Nephron progenitor cell (in vitro differentiated cells): ENCODE measurements at regions not wholly inside any gene's neighbourhood (a gene's known extent, or its start where the extent isn't known, plus 50 kb on each side); places are given as distances from the start of the nearest gene placed in this dataset.
"Not testable (repeated sequence)": the region's sequence is repeated elsewhere in the genome, so short reads cannot be mapped to it uniquely, and the experiment has no call there.

Experiments
- DNase-seq: peaks from one replicate; pipeline ENCODE4 v3.0.0; 2021
- H3K27ac Mint-ChIP-seq: 2 replicates; pipeline ENCODE4 v1.8.0; 2021; ENCODE audit warnings: mild to moderate bottlenecking, moderate library complexity, mixed read lengths
- H3K27me3 Mint-ChIP-seq: 2 replicates; pipeline ENCODE4 v1.8.0; 2021; ENCODE audit warnings: mild to moderate bottlenecking, low read depth, mixed read lengths; ENCODE audit not compliant: poor library complexity
- H3K36me3 Mint-ChIP-seq: 2 replicates; pipeline ENCODE4 v1.8.0; 2021; ENCODE audit warnings: low read depth, mixed read lengths
- H3K4me1 Mint-ChIP-seq: 2 replicates; pipeline ENCODE4 v1.8.0; 2021; ENCODE audit warnings: mixed read lengths
- H3K4me3 Mint-ChIP-seq: 2 replicates; pipeline ENCODE4 v1.8.0; 2021; ENCODE audit warnings: mild to moderate bottlenecking, moderate library complexity, mixed read lengths
- H3K9me3 Mint-ChIP-seq: 2 replicates; pipeline ENCODE4 v1.8.0; 2021; ENCODE audit warnings: mild to moderate bottlenecking, moderate library complexity, mixed read lengths
- TF ChIP-seq, protein P1 (sequence below): fragments of 200-600 bp; sonication (generic); IDR thresholded peaks from 2 replicates; pipeline ENCODE4 v1.5.0; 2021; ENCODE audit warnings: antibody characterized with exemption

DNA sequence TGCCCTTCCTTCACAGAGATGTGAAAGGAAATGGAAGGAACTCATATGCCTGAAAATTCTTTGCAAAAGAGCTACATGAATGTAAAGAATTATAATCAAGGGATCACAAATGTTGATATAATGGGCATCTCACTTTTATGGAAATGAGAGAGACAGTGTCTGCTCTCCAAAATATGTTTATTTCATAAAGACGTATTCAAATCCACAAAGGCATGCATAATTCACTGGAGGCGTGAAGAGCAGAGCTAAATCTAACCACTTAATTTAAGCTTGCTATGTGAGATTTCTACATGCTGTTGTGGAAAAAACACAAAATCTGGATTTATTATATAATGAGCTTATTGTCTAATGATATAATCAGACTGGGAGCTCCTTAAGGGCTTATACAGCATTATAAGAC is 469.1 kb downstream of the RAP2B start:
- no peak for DNase-seq
- TF ChIP-seq, protein P1, sequence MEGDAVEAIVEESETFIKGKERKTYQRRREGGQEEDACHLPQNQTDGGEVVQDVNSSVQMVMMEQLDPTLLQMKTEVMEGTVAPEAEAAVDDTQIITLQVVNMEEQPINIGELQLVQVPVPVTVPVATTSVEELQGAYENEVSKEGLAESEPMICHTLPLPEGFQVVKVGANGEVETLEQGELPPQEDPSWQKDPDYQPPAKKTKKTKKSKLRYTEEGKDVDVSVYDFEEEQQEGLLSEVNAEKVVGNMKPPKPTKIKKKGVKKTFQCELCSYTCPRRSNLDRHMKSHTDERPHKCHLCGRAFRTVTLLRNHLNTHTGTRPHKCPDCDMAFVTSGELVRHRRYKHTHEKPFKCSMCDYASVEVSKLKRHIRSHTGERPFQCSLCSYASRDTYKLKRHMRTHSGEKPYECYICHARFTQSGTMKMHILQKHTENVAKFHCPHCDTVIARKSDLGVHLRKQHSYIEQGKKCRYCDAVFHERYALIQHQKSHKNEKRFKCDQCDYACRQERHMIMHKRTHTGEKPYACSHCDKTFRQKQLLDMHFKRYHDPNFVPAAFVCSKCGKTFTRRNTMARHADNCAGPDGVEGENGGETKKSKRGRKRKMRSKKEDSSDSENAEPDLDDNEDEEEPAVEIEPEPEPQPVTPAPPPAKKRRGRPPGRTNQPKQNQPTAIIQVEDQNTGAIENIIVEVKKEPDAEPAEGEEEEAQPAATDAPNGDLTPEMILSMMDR, result no peak
- Mint-ChIP-seq H3K4me1 (no peaks in the 10 kb centered on the region), H3K36me3 (no peaks in the 10 kb centered on the region), H3K27me3 (no peaks in the 10 kb centered on the region), H3K4me3 (no peak overlapping the region), H3K9me3 (no peaks in the 10 kb centered on the region), H3K27ac (no peak overlapping the region)

DNA sequence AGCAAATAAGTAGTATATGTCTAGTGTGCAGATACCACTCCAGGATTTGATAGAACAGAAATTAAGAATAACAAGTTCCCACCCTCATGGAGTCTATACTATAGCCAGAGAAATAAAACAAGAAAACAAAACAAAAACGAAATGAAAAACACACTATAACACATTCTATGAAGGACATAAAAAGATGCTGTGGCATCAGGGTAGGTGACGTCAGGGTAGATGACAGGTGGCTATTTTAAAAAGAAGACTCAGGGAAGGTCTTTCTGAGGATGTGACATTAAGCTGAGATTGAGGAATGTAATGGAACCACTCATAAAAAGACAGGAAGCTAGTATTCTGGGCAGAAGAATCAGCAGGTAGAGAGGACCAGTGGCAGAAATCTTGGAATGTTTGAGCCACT is 469.6 kb downstream of the RAP2B start:
- H3K4me1 Mint-ChIP-seq, result no peaks in the 10 kb centered on the region
- TF ChIP-seq, protein P1, result no peak
- no peak for DNase-seq
- H3K9me3 Mint-ChIP-seq, result no peaks in the 10 kb centered on the region
- no peak overlapping the region for H3K27ac Mint-ChIP-seq
- no peaks in the 10 kb centered on the region for H3K27me3 Mint-ChIP-seq
- H3K4me3 Mint-ChIP-seq, result no peak overlapping the region
- no peaks in the 10 kb centered on the region for H3K36me3 Mint-ChIP-seq

DNA sequence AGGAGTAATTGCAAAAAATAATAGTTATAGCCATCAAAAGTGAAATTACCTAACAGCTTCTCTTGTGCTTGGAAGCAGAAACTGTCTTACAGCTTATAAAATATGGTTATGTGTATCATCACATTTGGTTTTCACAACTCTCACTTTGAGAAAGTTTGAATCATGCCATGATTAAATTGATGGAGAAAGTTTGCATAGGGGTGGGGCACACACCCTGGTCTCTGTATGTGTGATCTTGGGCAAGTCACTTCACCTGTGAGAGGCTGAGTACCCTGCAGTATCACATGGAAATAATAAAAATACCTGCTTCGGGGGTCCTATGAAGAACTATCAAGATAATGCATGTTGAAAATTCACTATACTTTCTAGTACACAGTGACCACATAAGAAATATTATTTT is 471.4 kb downstream of the RAP2B start:
- Mint-ChIP-seq H3K36me3 (no peaks in the 10 kb centered on the region), H3K4me1 (no peaks in the 10 kb centered on the region), H3K27ac (no peak overlapping the region), H3K4me3 (no peak overlapping the region), H3K9me3 (no peaks in the 10 kb centered on the region), H3K27me3 (no peaks in the 10 kb centered on the region)
- TF ChIP-seq, protein P1, result no peak
- no peak for DNase-seq

DNA sequence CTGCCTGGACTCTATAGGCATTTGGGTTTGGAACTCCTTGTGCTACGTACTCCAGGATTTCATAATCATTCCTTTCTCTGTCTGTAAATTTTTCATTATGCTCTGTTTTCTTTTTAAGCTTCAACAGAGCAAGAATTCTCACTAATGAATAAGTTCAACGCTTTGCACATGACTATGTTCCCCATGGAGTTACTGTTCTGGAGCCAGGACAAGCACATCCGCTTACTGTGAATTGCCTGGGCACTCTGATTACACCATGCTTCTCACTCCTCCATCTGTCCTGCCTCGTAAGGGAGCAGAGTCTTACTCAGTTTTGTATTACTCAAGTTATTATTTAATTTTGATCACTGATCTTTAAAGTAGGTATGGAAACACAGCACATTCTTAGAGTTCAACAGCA is 472.7 kb downstream of the RAP2B start:
- H3K27me3 Mint-ChIP-seq, result no peaks in the 10 kb centered on the region
- H3K36me3 Mint-ChIP-seq, result no peaks in the 10 kb centered on the region
- DNase-seq, result no peak
- no peaks in the 10 kb centered on the region for H3K9me3 Mint-ChIP-seq
- no peak overlapping the region for H3K27ac Mint-ChIP-seq
- H3K4me1 Mint-ChIP-seq, result no peaks in the 10 kb centered on the region
- H3K4me3 Mint-ChIP-seq, result no peak overlapping the region
- TF ChIP-seq, protein P1, result no peak

DNA sequence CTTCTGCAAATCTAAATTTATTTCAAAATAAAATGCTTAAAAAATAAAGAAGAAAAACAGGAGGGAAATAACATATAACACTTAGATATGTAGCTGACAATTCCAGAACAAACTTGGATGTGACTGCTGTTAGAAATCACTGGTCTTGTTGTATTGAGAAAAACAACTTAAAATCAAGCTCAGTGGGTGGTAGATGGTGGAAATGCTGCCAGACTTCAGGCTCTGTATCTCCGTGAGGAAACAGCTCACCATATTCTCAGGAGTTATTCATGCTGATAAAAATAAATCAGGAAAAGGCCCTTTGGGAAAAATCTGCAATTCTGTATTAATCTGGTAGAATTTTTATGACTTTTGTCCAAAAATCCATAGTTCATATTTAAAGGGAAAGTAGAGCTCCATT is 477.6 kb downstream of the RAP2B start:
- H3K27me3 Mint-ChIP-seq, result no peaks in the 10 kb centered on the region
- no peaks in the 10 kb centered on the region for H3K36me3 Mint-ChIP-seq
- H3K4me3 Mint-ChIP-seq, result no peak overlapping the region
- peaks cover 8% of the 10 kb centered on the region for H3K9me3 Mint-ChIP-seq
- TF ChIP-seq, protein P1, result no peak
- no peak for DNase-seq
- no peak overlapping the region for H3K27ac Mint-ChIP-seq
- no peaks in the 10 kb centered on the region for H3K4me1 Mint-ChIP-seq

DNA sequence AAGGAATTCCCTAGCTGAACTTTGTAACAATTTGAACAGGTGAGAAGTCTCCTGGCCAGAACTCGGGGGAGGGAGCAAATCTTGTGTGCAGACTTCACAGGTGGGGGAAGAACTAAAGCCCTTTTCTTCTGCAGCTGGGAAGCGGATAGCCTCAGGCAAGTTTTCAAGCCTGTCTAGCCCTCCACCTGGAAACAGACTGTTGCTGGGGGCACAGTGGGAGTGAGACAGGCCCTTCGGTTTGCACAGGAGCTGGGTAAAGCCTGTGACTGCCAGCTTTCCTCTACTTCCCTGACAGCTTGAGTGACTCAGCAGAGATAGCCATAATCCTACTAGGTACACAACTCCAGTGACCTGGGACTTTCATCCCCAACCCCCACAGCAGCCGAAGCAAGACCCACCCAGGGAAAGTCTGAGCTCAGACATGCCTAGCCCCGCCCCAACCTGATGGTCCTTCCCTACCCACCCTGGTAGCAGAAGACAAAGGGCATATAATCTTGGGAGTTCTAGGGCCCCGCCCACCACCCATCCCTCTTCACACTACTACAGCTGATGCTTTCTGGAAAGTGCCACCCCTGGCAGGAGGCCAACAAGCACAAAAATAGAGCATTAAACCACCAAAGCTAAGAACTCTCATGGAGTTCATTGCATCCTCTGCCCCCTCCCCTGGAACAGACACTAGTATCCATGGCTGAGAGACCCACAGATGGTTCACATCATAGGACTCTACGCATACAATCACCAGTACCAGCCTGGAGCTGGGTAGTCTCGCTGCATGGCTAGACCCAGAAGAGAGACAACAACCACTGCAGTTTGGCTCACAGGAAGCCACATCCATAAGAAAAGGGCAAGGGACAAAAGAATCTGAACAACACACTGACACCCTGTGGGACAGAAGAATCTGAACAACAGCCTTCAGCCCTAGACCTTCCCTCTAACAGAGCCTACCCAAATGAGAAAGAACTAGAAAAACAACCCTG is 479.0 kb downstream of the RAP2B start:
- no peaks in the 10 kb centered on the region for H3K36me3 Mint-ChIP-seq
- no peak for DNase-seq
- H3K9me3 Mint-ChIP-seq, result peaks cover 12% of the 10 kb centered on the region
- TF ChIP-seq, protein P1, result no peak
- H3K4me1 Mint-ChIP-seq, result no peaks in the 10 kb centered on the region
- H3K27me3 Mint-ChIP-seq, result no peaks in the 10 kb centered on the region
- no peak overlapping the region for H3K27ac Mint-ChIP-seq
- H3K4me3 Mint-ChIP-seq, result no peak overlapping the region

DNA sequence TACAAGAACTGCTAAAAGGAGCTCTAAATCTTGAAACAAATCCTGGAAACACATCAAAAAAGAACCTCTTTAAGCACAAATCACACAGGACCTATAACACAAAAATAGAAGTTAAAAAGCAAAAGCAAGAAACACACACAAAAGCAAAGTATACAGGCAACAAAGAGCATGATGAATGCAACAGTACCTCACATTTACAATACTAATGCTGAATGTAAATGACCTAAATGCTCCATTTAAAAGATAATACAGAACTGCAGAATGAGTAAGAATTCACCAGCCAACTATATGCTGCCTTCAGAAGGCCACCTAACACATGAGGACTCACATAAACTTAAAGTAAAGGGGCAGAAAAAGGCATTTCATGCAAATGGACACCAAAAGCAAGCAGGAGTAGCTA is 478.6 kb upstream of the ARHGEF26 start:
- not testable (repeated sequence) for H3K27ac Mint-ChIP-seq, H3K36me3 Mint-ChIP-seq, H3K4me3 Mint-ChIP-seq, H3K4me1 Mint-ChIP-seq, H3K27me3 Mint-ChIP-seq, DNase-seq
- H3K9me3 Mint-ChIP-seq, result peaks cover 12% of the 10 kb centered on the region

DNA sequence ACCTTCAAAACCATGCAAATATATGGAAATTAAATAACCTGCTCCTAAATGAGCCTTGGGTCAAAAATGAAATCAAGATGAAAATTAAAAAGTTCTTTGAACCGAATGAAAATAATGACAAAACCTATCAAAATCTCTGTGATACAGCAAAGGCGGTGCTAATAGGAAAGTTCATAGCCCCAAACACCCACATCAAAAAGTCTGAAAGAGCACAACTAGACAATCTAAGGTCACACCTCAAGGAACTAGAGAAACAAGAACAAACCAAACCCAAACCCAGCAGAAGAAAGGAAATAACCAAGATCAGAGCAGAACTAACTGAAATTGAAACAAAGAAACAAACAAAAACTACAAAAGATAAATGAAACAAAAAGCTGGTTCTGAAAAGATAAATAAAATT is 477.7 kb upstream of the ARHGEF26 start:
- H3K9me3 Mint-ChIP-seq, result peaks cover 12% of the 10 kb centered on the region
- not testable (repeated sequence) for H3K4me1 Mint-ChIP-seq

More for the DNA sequence above, 477.7 kb upstream of the ARHGEF26 start:
- H3K36me3 Mint-ChIP-seq, H3K27ac Mint-ChIP-seq, DNase-seq, H3K4me3 Mint-ChIP-seq, H3K27me3 Mint-ChIP-seq: not testable (repeated sequence)
